Vagina (tissue), 2 donors: ENCODE measurements at regions not wholly inside any gene's neighbourhood (a gene's known extent, or its start where the extent isn't known, plus 50 kb on each side); places are given as distances from the start of the nearest gene placed in this dataset.

ENCODE experiments used
- DNase-seq, 2 donors: peaks; one replicate each; pipeline ENCODE4 v3.0.0-alpha.2; 2017; ENCODE audit errors: extremely low spot score in 2 of 2
- H3K27ac ChIP-seq: fragments of 200-600 bp; sonication (generic); one replicate; pipeline ENCODE4 v1.5.1; 2019
- H3K27me3 ChIP-seq: fragments of 200-600 bp; sonication (generic); one replicate; pipeline ENCODE4 v1.5.1; 2019
- H3K36me3 ChIP-seq, 2 donors: fragments of 200-600 bp; sonication (generic); one replicate each; pipeline ENCODE4 v1.5.1; 2017 to 2019
- H3K4me1 ChIP-seq: fragments of 200-600 bp; sonication (generic); one replicate; pipeline ENCODE4 v1.5.1; 2019
- H3K4me3 ChIP-seq, 2 donors: fragments of 200-600 bp; sonication (generic); 1 replicate in 1 of 2; 2 replicates in 1 of 2; pipeline ENCODE4 v1.5.1; 2016 to 2019
- H3K9me3 ChIP-seq: fragments of 200-600 bp; sonication (generic); one replicate; pipeline ENCODE4 v1.5.1; 2019
- CTCF ChIP-seq, 3 experiments: fragments of 450-650 bp in 2 of 3; fragments of 200-600 bp in 1 of 3; sonication (generic) in 1 of 3; IDR thresholded peaks; one replicate each; pipeline ENCODE4 v1.5.1; 2017 to 2019; ENCODE audit warnings: antibody characterized with exemption in 3 of 3, mild to moderate bottlenecking in 2 of 3, moderate library complexity in 2 of 3
- POLR2A ChIP-seq, 2 donors: fragments of 450-650 bp; IDR thresholded peaks; one replicate each; pipeline ENCODE4 v1.6.1; 2017; ENCODE audit warnings: antibody characterized with exemption in 2 of 2, mild to moderate bottlenecking in 2 of 2, moderate library complexity in 2 of 2
- POLR2AphosphoS5 ChIP-seq, 2 donors: sonication (generic); formaldehyde crosslinking; IDR thresholded peaks; one replicate each; pipeline ENCODE4 v1.9.0; 2017; ENCODE audit warnings: antibody characterized with exemption in 2 of 2, mild to moderate bottlenecking in 2 of 2, low read depth in 1 of 2; ENCODE audit not compliant: insufficient read depth in 1 of 2
- intact Hi-C: fragments of 100-400 bp; cut with DNase I; formaldehyde crosslinking; loops from one replicate; pipeline ENCODE4 v1.15.1; 2023

DNA sequence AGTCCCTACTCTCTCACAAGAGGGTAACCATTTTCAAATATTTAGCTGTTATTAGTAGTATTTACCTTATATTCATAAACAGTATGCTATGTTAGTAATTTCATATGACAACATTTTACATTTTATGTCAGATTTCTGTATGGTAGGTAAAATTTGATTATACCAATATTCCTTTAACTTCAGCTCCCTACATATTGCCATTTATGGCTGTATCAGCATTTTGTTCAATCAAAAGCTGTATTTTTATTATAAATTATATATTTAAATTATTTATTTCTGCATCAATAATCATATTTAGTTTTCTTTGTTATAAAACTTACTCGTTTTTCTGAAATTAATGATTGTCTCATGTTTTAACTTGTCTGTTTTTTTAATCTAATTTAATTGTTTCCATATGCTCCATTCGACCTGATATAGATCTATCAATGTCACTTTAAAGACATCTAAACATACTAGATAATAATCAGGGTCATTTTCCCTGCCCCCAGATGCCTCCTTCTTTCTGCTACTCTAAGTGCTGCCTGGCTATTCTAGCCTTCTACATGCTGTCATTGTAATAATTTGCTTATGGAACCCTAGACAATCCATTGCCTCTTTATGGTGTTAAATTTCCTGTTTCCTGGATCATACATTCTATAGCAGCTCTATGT, 1976.7 kb upstream of the ADGRL3 start:
- no peak for DNase-seq
- no peaks in the 10 kb centered on the region for H3K27me3 ChIP-seq

GRCh38 chr4:59238212-59238611, 1961.9 kb upstream of the ADGRL3 start:
- H3K4me3 ChIP-seq, result no peak overlapping the region
- H3K27ac ChIP-seq, result no peak overlapping the region
- no peaks in the 10 kb centered on the region for H3K9me3 ChIP-seq
- TF ChIP-seq POLR2A (IDR thresholded peaks at IDR 0.05), result no peak
- TF ChIP-seq CTCF (IDR thresholded peaks at IDR 0.05), result no peak
- TF ChIP-seq POLR2AphosphoS5 (IDR thresholded peaks at IDR 0.05; ENCODE audit: insufficient read depth in 1 of 2, low read depth in 1 of 2), result no peak
- no peak for DNase-seq
- no peaks in the 10 kb centered on the region for H3K36me3 ChIP-seq
- intact Hi-C loops, result no loop called here
- no peaks in the 10 kb centered on the region for H3K4me1 ChIP-seq
- H3K27me3 ChIP-seq, result no peaks in the 10 kb centered on the region

More for the DNA sequence above, 1976.7 kb upstream of the ADGRL3 start:
- Histone ChIP-seq H3K9me3 (no peaks in the 10 kb centered on the region), H3K4me3 (no peak overlapping the region), H3K36me3 (no peaks in the 10 kb centered on the region), H3K4me1 (no peaks in the 10 kb centered on the region), H3K27ac (no peak overlapping the region)
- intact Hi-C loops, result no loop called here
- TF ChIP-seq POLR2A (IDR thresholded peaks at IDR 0.05) (no peak), POLR2AphosphoS5 (IDR thresholded peaks at IDR 0.05; ENCODE audit: insufficient read depth in 1 of 2, low read depth in 1 of 2) (no peak), CTCF (IDR thresholded peaks at IDR 0.05) (no peak)

DNA sequence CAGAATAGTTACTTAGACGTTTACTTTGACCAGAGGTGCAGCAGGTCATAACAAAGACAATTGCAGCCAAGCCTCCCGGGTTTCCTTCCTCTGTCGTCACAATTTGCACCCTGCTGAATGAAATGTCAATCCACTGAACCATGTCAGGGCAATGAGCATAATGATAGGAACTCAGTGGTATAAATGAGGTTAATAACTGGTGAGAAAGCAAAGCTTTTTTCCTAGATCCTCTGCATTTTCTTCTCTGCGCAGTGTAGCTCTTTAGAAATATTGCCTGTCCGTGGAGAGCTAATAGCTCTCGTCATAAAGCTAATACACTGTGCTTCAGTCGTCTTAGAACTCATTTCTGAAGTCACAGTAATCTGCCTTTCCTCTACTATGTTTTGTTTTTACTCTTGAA, 1960.1 kb upstream of the ADGRL3 start:
- intact Hi-C loops, result no loop called here
- no peak for TF ChIP-seq CTCF (IDR thresholded peaks at IDR 0.05)
- TF ChIP-seq POLR2A (IDR thresholded peaks at IDR 0.05), result no peak
- no peak for TF ChIP-seq POLR2AphosphoS5 (IDR thresholded peaks at IDR 0.05; ENCODE audit: insufficient read depth in 1 of 2, low read depth in 1 of 2)
- Histone ChIP-seq H3K27me3 (no peaks in the 10 kb centered on the region), H3K4me3 (no peak overlapping the region), H3K36me3 (no peaks in the 10 kb centered on the region), H3K4me1 (no peaks in the 10 kb centered on the region), H3K9me3 (no peaks in the 10 kb centered on the region), H3K27ac (no peak overlapping the region)
- DNase-seq, result no peak

DNA sequence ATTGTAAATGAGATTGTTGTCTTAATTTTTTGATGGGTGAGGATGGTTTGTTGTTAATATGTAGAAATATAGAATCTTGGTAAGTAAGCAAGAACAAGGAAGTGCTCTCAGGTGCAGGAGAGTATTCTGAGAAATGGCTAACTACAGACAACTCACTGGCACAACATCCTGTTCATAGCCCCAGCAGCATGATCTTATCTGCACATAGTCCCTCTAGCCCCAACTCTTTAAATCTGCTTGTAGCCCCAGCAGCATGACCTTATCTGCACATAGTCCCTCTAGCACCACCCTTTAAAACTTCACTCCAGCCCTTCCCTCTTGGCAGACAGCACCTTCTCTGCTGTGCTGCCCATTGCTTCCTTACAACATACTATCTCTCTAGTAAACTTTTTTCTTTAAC, 1957.1 kb upstream of the ADGRL3 start:
- no peaks in the 10 kb centered on the region for H3K4me1 ChIP-seq
- H3K4me3 ChIP-seq, result no peak overlapping the region
- no peaks in the 10 kb centered on the region for H3K9me3 ChIP-seq
- intact Hi-C loops, result no loop called here
- no peak for DNase-seq
- no peak for TF ChIP-seq CTCF (IDR thresholded peaks at IDR 0.05)
- TF ChIP-seq POLR2A (IDR thresholded peaks at IDR 0.05), result no peak
- TF ChIP-seq POLR2AphosphoS5 (IDR thresholded peaks at IDR 0.05; ENCODE audit: insufficient read depth in 1 of 2, low read depth in 1 of 2), result no peak
- no peaks in the 10 kb centered on the region for H3K36me3 ChIP-seq
- no peaks in the 10 kb centered on the region for H3K27me3 ChIP-seq
- no peak overlapping the region for H3K27ac ChIP-seq

DNA sequence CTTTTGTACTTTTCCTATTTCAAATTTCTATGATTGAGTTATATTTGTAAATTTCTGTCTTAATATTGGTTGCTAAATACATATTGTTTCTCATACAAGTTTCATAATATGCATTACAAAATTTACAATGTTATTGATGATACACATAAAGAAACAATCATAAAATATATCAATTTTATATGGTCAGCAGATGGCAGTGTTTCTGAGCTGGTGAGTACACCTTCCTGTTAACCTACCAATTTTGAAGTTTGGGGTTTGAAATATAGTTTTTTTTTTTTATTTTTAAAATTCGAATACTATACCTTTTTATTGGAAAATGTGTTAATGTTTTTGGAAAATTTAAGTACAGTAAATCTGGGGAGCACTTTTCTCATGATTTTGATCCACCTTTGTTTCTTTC, 1953.1 kb upstream of the ADGRL3 start:
- Histone ChIP-seq H3K36me3 (no peaks in the 10 kb centered on the region), H3K27ac (no peak overlapping the region), H3K27me3 (no peaks in the 10 kb centered on the region), H3K9me3 (no peaks in the 10 kb centered on the region), H3K4me1 (no peaks in the 10 kb centered on the region), H3K4me3 (no peak overlapping the region)
- no peak for DNase-seq
- no peak for TF ChIP-seq POLR2AphosphoS5 (IDR thresholded peaks at IDR 0.05; ENCODE audit: insufficient read depth in 1 of 2, low read depth in 1 of 2)
- intact Hi-C loops, result no loop called here
